MM.1S (cell line): ENCODE measurements at regions not wholly inside any gene's neighbourhood (a gene's known extent, or its start where the extent isn't known, plus 50 kb on each side); places are given as distances from the start of the nearest gene placed in this dataset.

ENCODE experiments used
- DNase-seq: peaks from one replicate; pipeline ENCODE4 v3.0.0-alpha.2; 2015
- H2AFZ ChIP-seq: fragments of 300-600 bp; sonication (generic); 2 replicates; pipeline ENCODE4 v1.6.0; 2016; ENCODE audit warnings: antibody characterized with exemption, low read length
- H3F3A ChIP-seq: fragments of 300-600 bp; sonication (generic); 2 replicates; pipeline ENCODE4 v1.6.1; 2016; ENCODE audit warnings: mild to moderate bottlenecking, antibody characterized with exemption, low read length, moderate library complexity, mixed read lengths; ENCODE audit not compliant: insufficient read depth
- H3K27ac ChIP-seq: fragments of 300-600 bp; sonication (generic); 2 replicates; pipeline ENCODE4 v1.5.1; 2016; ENCODE audit warnings: mild to moderate bottlenecking, low read length
- H3K27me3 ChIP-seq: fragments of 300-600 bp; sonication (generic); replicated peaks from 2 replicates; pipeline ENCODE4 v1.6.0; 2016; ENCODE audit warnings: low read length; ENCODE audit not compliant: insufficient read depth
- H3K36me3 ChIP-seq: fragments of 300-600 bp; sonication (generic); replicated peaks from 2 replicates; pipeline ENCODE4 v1.6.1; 2016; ENCODE audit warnings: mild to moderate bottlenecking, low read length, mixed read lengths; ENCODE audit not compliant: insufficient read depth
- H3K4me1 ChIP-seq: fragments of 300-600 bp; sonication (generic); 2 replicates; pipeline ENCODE4 v1.6.1; 2016; ENCODE audit warnings: low read length, mixed read lengths
- H3K4me2 ChIP-seq: fragments of 300-600 bp; sonication (generic); 2 replicates; pipeline ENCODE4 v1.6.0; 2016; ENCODE audit warnings: low read depth, low read length
- H3K4me3 ChIP-seq: fragments of 300-600 bp; sonication (generic); 2 replicates; pipeline ENCODE4 v1.5.1; 2016; ENCODE audit warnings: low read length, mixed read lengths
- H3K79me2 ChIP-seq: fragments of 300-600 bp; sonication (generic); 2 replicates; pipeline ENCODE4 v1.6.1; 2016; ENCODE audit warnings: mixed run types, low read length, mixed read lengths
- H3K9ac ChIP-seq: fragments of 300-600 bp; sonication (generic); 2 replicates; pipeline ENCODE4 v1.6.1; 2016; ENCODE audit warnings: low read length, mixed read lengths
- H3K9me2 ChIP-seq: fragments of 300-600 bp; sonication (generic); replicated peaks from 2 replicates; pipeline ENCODE4 v1.6.1; 2016; ENCODE audit warnings: mild to moderate bottlenecking, low read length, mixed read lengths; ENCODE audit not compliant: insufficient read depth
- H3K9me3 ChIP-seq: fragments of 300-600 bp; sonication (generic); replicated peaks from 2 replicates; pipeline ENCODE4 v1.6.1; 2016; ENCODE audit warnings: mild to moderate bottlenecking, low read length, mixed read lengths; ENCODE audit not compliant: insufficient read depth
- H4K20me1 ChIP-seq: fragments of 300-600 bp; sonication (generic); 2 replicates; pipeline ENCODE4 v1.6.1; 2016; ENCODE audit warnings: mild to moderate bottlenecking, low read length, moderate library complexity, mixed read lengths; ENCODE audit not compliant: insufficient read depth
- CTCF ChIP-seq: fragments of 300-600 bp; sonication (generic); IDR thresholded peaks from 2 replicates; pipeline ENCODE4 v1.5.1; 2016; ENCODE audit warnings: antibody characterized with exemption, low read length, mixed read lengths
- EZH2 ChIP-seq: fragments of 300-600 bp; sonication (generic); optimal IDR thresholded peaks from 2 replicates; pipeline ENCODE3; 2017; ENCODE audit warnings: low read depth, mild to moderate bottlenecking, antibody characterized with exemption, low read length, mixed read lengths
- EZH2phosphoT487 ChIP-seq: fragments of 300-600 bp; sonication (generic); IDR thresholded peaks from 2 replicates; pipeline ENCODE4 v1.6.1; 2018; ENCODE audit warnings: antibody characterized with exemption, low read length

- H3K9ac ChIP-seq: no peak overlapping the region
- peaks cover 2% of the 10 kb centered on the region; the same call in 1 of the 2 replicates for H4K20me1 ChIP-seq
- no peak overlapping the region for H3K27ac ChIP-seq
- no peak overlapping the region for H2AFZ ChIP-seq
- peaks cover 25% of the 10 kb centered on the region for H3K4me1 ChIP-seq
- H3K36me3 ChIP-seq: no peaks in the 10 kb centered on the region
- H3K4me3 ChIP-seq: no peak overlapping the region
- peaks cover 13% of the 10 kb centered on the region for H3F3A ChIP-seq
- peak overlapping the region; percentile 40 for H3K4me2 ChIP-seq
- H3K9me2 ChIP-seq: no peaks in the 10 kb centered on the region
- no peaks in the 10 kb centered on the region for H3K9me3 ChIP-seq
- peak; percentile 45 for DNase-seq
- no peaks in the 10 kb centered on the region for H3K79me2 ChIP-seq
- no peak for TF ChIP-seq EZH2
- no peak for TF ChIP-seq EZH2phosphoT487
- no peak for TF ChIP-seq CTCF
- H3K27me3 ChIP-seq: peaks cover 94% of the 10 kb centered on the region
Observed at GRCh38 chr17:77869665-77870132, 88.8 kb upstream of the TNRC6C start.

GRCh38 chr17:77872199-77872598, 86.3 kb upstream of the TNRC6C start:
- no peaks in the 10 kb centered on the region for H3K9me3 ChIP-seq
- H3K4me2 ChIP-seq: no peak overlapping the region
- H3K79me2 ChIP-seq: no peaks in the 10 kb centered on the region
- peaks cover 32% of the 10 kb centered on the region for H3K4me1 ChIP-seq
- no peak overlapping the region for H3K27ac ChIP-seq
- no peak overlapping the region for H3K9ac ChIP-seq
- H4K20me1 ChIP-seq: no peaks in the 10 kb centered on the region; the same call in 1 of the 2 replicates
- no peak overlapping the region for H2AFZ ChIP-seq
- no peak for DNase-seq
- H3K27me3 ChIP-seq: peaks cover 85% of the 10 kb centered on the region
- H3K4me3 ChIP-seq: no peak overlapping the region
- H3K36me3 ChIP-seq: no peaks in the 10 kb centered on the region
- peaks cover 7% of the 10 kb centered on the region for H3F3A ChIP-seq
- no peaks in the 10 kb centered on the region for H3K9me2 ChIP-seq
- TF ChIP-seq EZH2phosphoT487: no peak

- Histone ChIP-seq H4K20me1 (no peaks in the 10 kb centered on the region; the same call in 1 of the 2 replicates), H3K9ac (no peak overlapping the region), H3K4me1 (peaks cover 32% of the 10 kb centered on the region), H3K79me2 (no peaks in the 10 kb centered on the region), H3K9me2 (no peaks in the 10 kb centered on the region), H2AFZ (no peak overlapping the region), H3K4me2 (no peak overlapping the region), H3K9me3 (no peaks in the 10 kb centered on the region), H3F3A (peaks cover 7% of the 10 kb centered on the region), H3K4me3 (no peak overlapping the region), H3K27ac (no peak overlapping the region), H3K36me3 (no peaks in the 10 kb centered on the region), H3K27me3 (peaks cover 85% of the 10 kb centered on the region)
- no peak for TF ChIP-seq EZH2phosphoT487
- no peak for TF ChIP-seq EZH2
- TF ChIP-seq CTCF: no peak
- DNase-seq: no peak
Observed at GRCh38 chr17:77872714-77873499, 85.6 kb upstream of the TNRC6C start.
